ENCODE measurements at regions not wholly inside any gene's neighbourhood (a gene's known extent, or its start where the extent isn't known, plus 50 kb on each side); places are given as distances from the start of the nearest gene placed in this dataset.
"Not testable (repeated sequence)": the region's sequence is repeated elsewhere in the genome, so short reads cannot be mapped to it uniquely, and the experiment has no call there.

DNA sequence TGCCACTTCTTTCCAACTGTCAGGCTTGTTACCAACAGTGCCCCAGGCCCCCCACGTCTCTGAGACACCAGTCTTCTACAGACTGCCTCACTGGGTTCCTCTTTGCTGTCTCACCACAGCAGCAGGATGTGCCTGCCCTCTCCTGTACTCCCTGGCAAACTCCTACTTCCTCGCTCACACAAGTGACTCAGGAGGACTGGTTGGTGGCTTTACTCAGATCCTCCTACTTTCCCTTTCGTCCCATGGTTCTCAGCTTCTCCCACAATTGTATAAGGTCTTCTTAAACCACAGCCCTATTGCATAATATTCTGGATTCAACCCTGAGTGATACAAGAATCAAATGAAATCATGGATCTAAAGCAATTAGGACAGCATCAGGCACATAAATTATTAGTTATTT is 246.6 kb upstream of the PROK2 start:
- no peaks in the 10 kb centered on the region for H3K4me1 ChIP-seq
- no peaks in the 10 kb centered on the region for H3K9me3 ChIP-seq
- no peaks in the 10 kb centered on the region for H3K27me3 ChIP-seq
- no peak overlapping the region for H3K4me3 ChIP-seq
- DNase-seq (ENCODE audit: low spot score) = no peak
- no peak overlapping the region for H3K27ac ChIP-seq
- TF ChIP-seq, protein P1, sequence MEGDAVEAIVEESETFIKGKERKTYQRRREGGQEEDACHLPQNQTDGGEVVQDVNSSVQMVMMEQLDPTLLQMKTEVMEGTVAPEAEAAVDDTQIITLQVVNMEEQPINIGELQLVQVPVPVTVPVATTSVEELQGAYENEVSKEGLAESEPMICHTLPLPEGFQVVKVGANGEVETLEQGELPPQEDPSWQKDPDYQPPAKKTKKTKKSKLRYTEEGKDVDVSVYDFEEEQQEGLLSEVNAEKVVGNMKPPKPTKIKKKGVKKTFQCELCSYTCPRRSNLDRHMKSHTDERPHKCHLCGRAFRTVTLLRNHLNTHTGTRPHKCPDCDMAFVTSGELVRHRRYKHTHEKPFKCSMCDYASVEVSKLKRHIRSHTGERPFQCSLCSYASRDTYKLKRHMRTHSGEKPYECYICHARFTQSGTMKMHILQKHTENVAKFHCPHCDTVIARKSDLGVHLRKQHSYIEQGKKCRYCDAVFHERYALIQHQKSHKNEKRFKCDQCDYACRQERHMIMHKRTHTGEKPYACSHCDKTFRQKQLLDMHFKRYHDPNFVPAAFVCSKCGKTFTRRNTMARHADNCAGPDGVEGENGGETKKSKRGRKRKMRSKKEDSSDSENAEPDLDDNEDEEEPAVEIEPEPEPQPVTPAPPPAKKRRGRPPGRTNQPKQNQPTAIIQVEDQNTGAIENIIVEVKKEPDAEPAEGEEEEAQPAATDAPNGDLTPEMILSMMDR (IDR thresholded peaks at IDR 0.05) = no peak
- H3K36me3 ChIP-seq = no peaks in the 10 kb centered on the region

DNA sequence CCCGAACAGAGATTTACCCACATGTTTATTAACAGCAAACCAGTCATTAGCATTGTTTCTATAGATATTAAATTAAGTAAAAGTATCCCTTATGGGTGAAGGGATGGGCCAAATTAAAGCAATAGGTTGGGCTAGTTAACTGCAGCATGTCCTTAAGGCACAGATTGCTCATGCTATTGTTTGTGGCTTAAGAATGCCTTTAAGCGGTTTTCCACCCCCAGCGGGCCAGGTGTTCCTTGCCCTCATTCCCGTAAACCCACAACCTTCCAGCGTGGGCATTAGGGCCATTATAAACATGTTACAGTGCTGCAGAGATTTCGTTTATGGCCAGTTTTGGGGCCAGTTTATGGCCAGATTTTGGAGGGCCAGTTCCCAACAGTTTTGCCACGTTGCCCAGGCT is 245.3 kb upstream of the PROK2 start:
- H3K27ac ChIP-seq; H3K36me3 ChIP-seq; H3K4me3 ChIP-seq; DNase-seq (ENCODE audit: low spot score); H3K9me3 ChIP-seq; H3K27me3 ChIP-seq; H3K4me1 ChIP-seq: not testable (repeated sequence)

DNA sequence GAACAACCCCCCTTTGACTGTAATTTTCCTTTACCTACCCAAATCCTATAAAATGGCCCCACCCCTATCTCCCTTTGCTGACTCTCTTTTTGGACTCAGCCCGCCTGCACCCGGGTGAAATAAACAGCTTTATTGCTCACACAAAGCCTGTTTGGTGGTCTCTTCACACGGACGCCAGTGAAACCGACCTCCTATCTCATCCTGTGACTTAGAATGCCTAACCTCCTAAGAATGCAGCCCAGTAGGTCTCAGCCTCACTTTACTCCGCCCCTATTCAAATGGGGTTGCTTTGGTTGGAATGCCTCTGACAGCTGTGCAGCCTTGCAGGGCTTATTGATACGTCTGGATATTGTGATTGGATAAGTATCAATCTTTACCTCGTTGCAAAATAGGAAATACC is 243.8 kb upstream of the PROK2 start:
- H3K27ac ChIP-seq, H3K9me3 ChIP-seq: not testable (repeated sequence)

DNA sequence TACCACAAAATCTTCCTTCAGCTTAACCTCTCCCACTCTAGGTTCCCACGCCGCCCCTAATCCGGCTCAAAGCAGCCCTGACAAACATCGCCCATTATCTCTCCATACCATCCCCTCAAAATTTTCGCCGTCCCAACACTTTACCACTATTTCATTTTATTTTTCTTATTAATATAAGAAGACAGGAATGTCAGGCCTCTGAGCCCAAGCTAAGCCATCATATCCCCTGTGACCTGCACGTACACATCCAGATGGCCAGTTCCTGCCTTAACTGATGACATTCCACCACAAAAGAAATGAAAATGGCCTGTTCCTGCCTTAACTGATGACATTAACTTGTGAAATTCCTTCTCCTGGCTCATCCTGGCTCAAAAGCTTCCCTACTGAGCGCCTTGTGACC is 243.4 kb upstream of the PROK2 start:
- H3K4me1 ChIP-seq; H3K36me3 ChIP-seq; H3K4me3 ChIP-seq; H3K9me3 ChIP-seq; DNase-seq (ENCODE audit: low spot score); H3K27me3 ChIP-seq; H3K27ac ChIP-seq: not testable (repeated sequence)

More for the DNA sequence above, 243.8 kb upstream of the PROK2 start:
- H3K27me3 ChIP-seq; DNase-seq (ENCODE audit: low spot score); H3K36me3 ChIP-seq; H3K4me1 ChIP-seq; H3K4me3 ChIP-seq: not testable (repeated sequence)

DNA sequence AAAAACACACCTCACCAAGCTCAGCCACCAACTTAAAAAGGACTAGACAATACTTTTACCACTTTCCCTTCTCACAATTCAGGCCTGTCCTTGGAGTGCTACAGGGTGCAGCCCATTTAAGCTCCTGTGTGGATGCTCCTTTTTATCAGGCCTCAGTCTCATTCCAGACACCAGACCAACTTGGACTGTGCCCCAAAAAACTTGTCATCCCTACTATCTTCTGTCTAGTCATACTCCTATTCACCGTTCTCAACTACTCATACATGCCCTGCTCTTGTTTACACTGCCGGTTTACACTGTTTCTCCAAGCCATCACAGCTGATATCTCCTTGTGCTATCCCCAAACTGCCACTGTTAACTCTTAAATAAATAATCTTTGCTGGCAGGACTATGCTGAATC is 242.8 kb upstream of the PROK2 start:
- H3K27me3 ChIP-seq; H3K36me3 ChIP-seq; H3K4me3 ChIP-seq; H3K27ac ChIP-seq; H3K4me1 ChIP-seq; DNase-seq (ENCODE audit: low spot score); H3K9me3 ChIP-seq: not testable (repeated sequence)

DNA sequence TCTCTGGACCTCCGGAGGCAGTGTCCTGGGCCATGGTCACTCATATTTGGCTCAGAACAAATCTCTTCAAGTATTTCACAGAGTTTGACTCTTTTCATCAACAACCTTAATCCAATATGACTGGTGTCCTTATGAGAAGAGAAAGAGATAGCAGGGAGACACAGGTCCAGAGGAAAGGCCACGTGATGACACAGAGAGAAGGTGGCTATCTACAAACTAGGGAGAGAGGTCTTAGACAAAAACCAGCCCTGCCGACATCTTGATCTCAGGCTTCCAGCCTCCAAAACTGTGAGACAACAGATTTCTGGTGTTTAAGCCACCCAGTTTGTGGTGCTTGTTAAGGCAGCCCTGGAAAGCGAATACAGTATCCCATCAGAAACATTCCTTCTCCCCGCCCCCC is 237.1 kb upstream of the PROK2 start:
- TF ChIP-seq, protein P1 (IDR thresholded peaks at IDR 0.05) = no peak

DNA sequence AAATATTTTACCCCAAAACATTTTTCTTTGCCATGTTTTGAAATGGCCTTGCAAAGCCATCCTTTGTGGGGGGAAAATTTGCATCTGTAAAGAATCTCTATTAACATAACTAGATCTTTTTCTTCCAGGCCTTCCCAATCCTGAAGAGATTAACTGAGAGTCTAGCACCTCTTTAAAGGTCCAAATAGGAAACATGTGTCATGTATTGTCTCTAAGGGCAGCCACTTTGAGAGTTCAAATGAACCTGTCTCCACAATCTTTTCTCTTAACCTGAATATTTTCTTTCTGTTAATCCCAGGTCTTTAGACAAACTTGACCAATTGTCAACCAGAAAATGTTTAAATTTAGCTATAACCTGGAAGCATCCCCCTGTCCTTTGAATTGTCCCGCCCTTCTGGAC is 236.6 kb upstream of the PROK2 start:
- Histone ChIP-seq H3K4me1 (peaks cover 0 to 13% of the 10 kb centered on the region in 2 donors), H3K27me3 (no peaks in the 10 kb centered on the region), H3K4me3 (no peak overlapping the region), H3K27ac (no peak overlapping the region), H3K9me3 (no peaks in the 10 kb centered on the region), H3K36me3 (no peaks in the 10 kb centered on the region)
- DNase-seq (ENCODE audit: low spot score) = no peak
- TF ChIP-seq, protein P1 (IDR thresholded peaks at IDR 0.05) = no peak

More for the DNA sequence above, 237.1 kb upstream of the PROK2 start:
- Histone ChIP-seq H3K9me3 (no peaks in the 10 kb centered on the region), H3K36me3 (no peaks in the 10 kb centered on the region), H3K4me3 (no peak overlapping the region), H3K27ac (no peak overlapping the region), H3K4me1 (peaks cover 0 to 13% of the 10 kb centered on the region in 2 donors), H3K27me3 (no peaks in the 10 kb centered on the region)
- DNase-seq (ENCODE audit: low spot score) = no peak

DNA sequence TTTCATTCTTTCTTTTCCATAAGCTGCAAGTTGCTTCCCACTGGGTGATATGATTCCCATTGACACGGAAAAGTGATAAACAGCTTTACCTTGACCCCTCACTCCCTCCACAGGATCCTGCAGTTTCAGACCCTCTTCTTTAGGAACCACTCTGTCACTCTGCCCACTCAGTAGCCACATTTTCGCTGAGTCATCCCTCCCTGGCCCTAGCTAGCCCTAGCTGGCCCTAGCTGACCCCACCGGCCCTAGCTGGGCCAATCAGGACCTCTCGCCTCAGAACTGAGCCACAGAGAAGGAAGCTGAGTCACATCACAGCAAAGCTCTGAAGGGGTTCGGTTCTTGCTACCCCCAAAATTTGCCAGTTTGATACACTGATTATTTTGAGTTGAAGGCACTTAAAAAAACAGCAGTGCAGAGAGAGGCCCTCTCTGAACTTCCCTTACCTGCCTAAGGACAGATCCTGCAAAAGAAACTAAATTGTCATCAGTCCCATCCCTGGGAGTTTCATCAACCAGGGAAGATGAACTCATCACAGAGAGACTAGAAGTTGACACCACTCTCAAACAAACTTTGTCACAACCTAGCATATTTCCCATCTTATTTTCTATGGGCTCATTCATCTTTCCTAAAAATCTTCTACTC is 233.5 kb upstream of the PROK2 start:
- H3K27ac ChIP-seq = no peak overlapping the region
- H3K4me1 ChIP-seq = peaks cover 0 to 13% of the 10 kb centered on the region in 2 donors
- TF ChIP-seq, protein P1 (IDR thresholded peaks at IDR 0.05) = no peak
- H3K4me3 ChIP-seq = no peak overlapping the region
- no peak for DNase-seq (ENCODE audit: low spot score)
- no peaks in the 10 kb centered on the region for H3K9me3 ChIP-seq
- no peaks in the 10 kb centered on the region for H3K27me3 ChIP-seq
- no peaks in the 10 kb centered on the region for H3K36me3 ChIP-seq

Measured in right atrium auricular region (tissue), 2 donors.